ENCODE measurements at regions not wholly inside any gene's neighbourhood (a gene's known extent, or its start where the extent isn't known, plus 50 kb on each side); places are given as distances from the start of the nearest gene placed in this dataset.

GRCh38 chr1:191260056-191260455, 782.4 kb upstream of the BRINP3 start:
- H3K27ac ChIP-seq = no peak overlapping the region
- no peak for TF ChIP-seq CTCF (IDR thresholded peaks at IDR 0.05)

DNA sequence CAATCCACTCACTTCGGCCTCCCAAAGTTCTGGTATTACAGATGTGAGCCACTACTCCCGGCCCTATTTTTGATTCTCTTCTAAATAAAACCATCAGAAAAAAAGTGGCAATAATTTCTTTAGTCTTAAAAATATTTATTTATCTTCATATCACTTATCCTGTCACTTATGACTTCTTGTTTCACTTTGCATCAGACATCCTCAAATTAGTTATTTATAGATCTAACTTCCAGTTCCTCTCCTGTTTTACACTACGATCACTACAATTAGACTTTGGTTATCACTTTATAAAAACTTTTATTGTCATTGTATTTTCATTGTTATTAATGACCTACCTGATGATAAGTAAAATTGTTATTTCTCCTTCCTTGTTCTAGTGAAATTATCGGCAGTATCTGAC, 783.4 kb upstream of the BRINP3 start:
- TF ChIP-seq CTCF (IDR thresholded peaks at IDR 0.05) = no peak
- Histone ChIP-seq H3K4me3 (ENCODE audit: low read depth in 1 of 2, low read length in 1 of 2) (no peak overlapping the region), H3K27ac (no peak overlapping the region)

More at GRCh38 chr1:191260056-191260455, 782.4 kb upstream of the BRINP3 start:
- H3K9me3 ChIP-seq = no peaks in the 10 kb centered on the region
- H3K4me3 ChIP-seq (ENCODE audit: low read depth in 1 of 2, low read length in 1 of 2) = no peak overlapping the region
- no peaks in the 10 kb centered on the region for H3K36me3 ChIP-seq
- no peaks in the 10 kb centered on the region for H3K4me1 ChIP-seq (ENCODE audit: control insufficient read depth in 1 of 2, insufficient read depth in 1 of 2, low read depth in 1 of 2, low read length in 1 of 2)
- no peaks in the 10 kb centered on the region for H3K27me3 ChIP-seq

DNA sequence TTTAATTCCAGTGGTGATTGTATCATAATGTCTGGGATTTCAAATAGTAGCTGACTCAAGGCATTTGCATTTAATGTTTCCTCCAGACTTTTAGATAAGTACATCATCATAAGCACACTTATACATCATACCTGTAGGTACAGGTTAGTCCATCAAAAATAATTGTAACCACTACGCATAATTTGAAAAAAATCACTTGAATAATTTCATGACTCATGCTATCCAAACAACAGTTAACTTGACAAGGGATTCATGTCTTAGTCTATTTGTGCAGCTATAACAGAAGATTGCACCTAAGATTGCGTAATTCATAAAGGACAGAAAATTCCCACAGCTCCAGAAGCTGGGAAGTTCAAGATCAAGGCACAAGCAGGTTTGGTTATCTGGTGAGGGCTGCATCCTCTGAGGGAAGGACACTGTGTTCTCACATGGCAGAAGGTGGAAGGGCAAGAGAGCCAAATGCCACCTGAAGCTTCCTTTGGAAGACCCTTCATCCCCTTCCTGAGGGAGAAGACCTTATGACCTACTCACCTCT, 801.7 kb upstream of the BRINP3 start:
- Histone ChIP-seq H3K9me3 (no peaks in the 10 kb centered on the region), H3K4me3 (ENCODE audit: low read depth in 1 of 2, low read length in 1 of 2) (no peak overlapping the region), H3K27ac (no peak overlapping the region), H3K4me1 (ENCODE audit: control insufficient read depth in 1 of 2, insufficient read depth in 1 of 2, low read depth in 1 of 2, low read length in 1 of 2) (no peaks in the 10 kb centered on the region), H3K36me3 (no peaks in the 10 kb centered on the region), H3K27me3 (no peaks in the 10 kb centered on the region)
- no peak for TF ChIP-seq CTCF (IDR thresholded peaks at IDR 0.05)

More for the DNA sequence above, 783.4 kb upstream of the BRINP3 start:
- H3K36me3 ChIP-seq = no peaks in the 10 kb centered on the region
- H3K27me3 ChIP-seq = no peaks in the 10 kb centered on the region
- H3K4me1 ChIP-seq (ENCODE audit: control insufficient read depth in 1 of 2, insufficient read depth in 1 of 2, low read depth in 1 of 2, low read length in 1 of 2) = no peaks in the 10 kb centered on the region
- H3K9me3 ChIP-seq = no peaks in the 10 kb centered on the region

DNA sequence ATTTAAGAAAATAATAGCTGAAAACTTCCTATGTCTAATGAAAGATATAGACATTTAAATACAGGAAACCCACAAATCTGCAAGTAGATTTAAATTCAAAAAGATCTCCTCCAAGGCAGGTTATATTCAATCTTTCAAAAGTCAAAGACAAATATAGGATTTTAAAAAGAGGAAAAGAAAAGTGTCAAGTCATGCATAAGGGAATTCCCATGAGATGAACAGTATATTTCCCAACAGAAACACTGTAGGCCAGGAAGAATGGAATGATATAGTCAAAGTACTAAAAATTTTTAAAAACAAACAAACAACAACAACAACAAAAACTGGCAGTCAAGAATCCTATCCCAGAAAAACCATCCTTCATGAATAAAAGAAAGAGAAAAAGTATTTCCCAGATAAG, 806.5 kb upstream of the BRINP3 start:
- TF ChIP-seq CTCF (IDR thresholded peaks at IDR 0.05) = no peak
- H3K9me3 ChIP-seq = no peaks in the 10 kb centered on the region
- no peaks in the 10 kb centered on the region for H3K36me3 ChIP-seq
- no peak overlapping the region for H3K4me3 ChIP-seq (ENCODE audit: low read depth in 1 of 2, low read length in 1 of 2)
- no peaks in the 10 kb centered on the region for H3K4me1 ChIP-seq (ENCODE audit: control insufficient read depth in 1 of 2, insufficient read depth in 1 of 2, low read depth in 1 of 2, low read length in 1 of 2)
- no peaks in the 10 kb centered on the region for H3K27me3 ChIP-seq
- no peak overlapping the region for H3K27ac ChIP-seq

GRCh38 chr1:191290441-191290840, 812.8 kb upstream of the BRINP3 start:
- Histone ChIP-seq H3K9me3 (no peaks in the 10 kb centered on the region), H3K27ac (no peak overlapping the region), H3K27me3 (no peaks in the 10 kb centered on the region), H3K4me3 (ENCODE audit: low read depth in 1 of 2, low read length in 1 of 2) (no peak overlapping the region), H3K36me3 (no peaks in the 10 kb centered on the region), H3K4me1 (ENCODE audit: control insufficient read depth in 1 of 2, insufficient read depth in 1 of 2, low read depth in 1 of 2, low read length in 1 of 2) (no peaks in the 10 kb centered on the region)
- TF ChIP-seq CTCF (IDR thresholded peaks at IDR 0.05) = no peak

DNA sequence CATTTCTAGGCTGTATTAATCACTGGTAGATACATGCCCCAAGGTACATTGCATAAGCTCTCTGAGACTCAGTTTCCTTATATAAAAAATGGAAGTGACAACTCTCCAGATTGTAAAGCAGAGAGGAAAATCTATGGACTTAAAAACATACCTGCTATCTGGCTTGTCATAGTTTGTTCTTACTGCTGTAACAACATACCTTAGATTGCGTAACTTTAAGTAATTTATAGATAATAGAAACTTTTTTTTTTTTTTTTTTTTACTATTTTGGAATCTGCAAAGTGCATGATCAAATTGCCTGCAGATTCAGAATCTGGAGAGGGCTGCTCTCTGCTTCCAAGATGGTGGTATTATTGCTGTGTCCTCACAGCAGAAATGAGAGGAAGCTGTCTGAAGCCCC, 827.7 kb upstream of the BRINP3 start:
- Histone ChIP-seq H3K4me3 (ENCODE audit: low read depth in 1 of 2, low read length in 1 of 2) (no peak overlapping the region), H3K36me3 (no peaks in the 10 kb centered on the region), H3K4me1 (ENCODE audit: control insufficient read depth in 1 of 2, insufficient read depth in 1 of 2, low read depth in 1 of 2, low read length in 1 of 2) (no peaks in the 10 kb centered on the region), H3K27me3 (no peaks in the 10 kb centered on the region), H3K9me3 (no peaks in the 10 kb centered on the region), H3K27ac (no peak overlapping the region)
- TF ChIP-seq CTCF (IDR thresholded peaks at IDR 0.05) = no peak

Measured in neutrophil (primary cell).